OCI-LY7 (cell line): ENCODE measurements at regions not wholly inside any gene's neighbourhood (a gene's known extent, or its start where the extent isn't known, plus 50 kb on each side); places are given as distances from the start of the nearest gene placed in this dataset.
"Not testable (repeated sequence)": the region's sequence is repeated elsewhere in the genome, so short reads cannot be mapped to it uniquely, and the experiment has no call there.

ENCODE experiments used
- BruUV-seq: library from RNA; stranded (reverse); fragments of 400-500 nt; replicated peaks from 2 replicates; lab custom pipeline; 2021; lab: Mats Ljungman, UMichigan
- CTCF ChIA-PET: fragments of 300-600 bp; sonication (Branson Sonifier 250); formaldehyde crosslinking; loops from one replicate; lab custom pipeline; 2022; ENCODE audit warnings: antibody characterized with exemption; ENCODE audit not compliant: unreplicated experiment; lab: Charles Lee
- POLR2A ChIA-PET: fragments of 300-600 bp; sonication (Branson Sonifier 250); formaldehyde crosslinking; loops from one replicate; lab custom pipeline; 2022; ENCODE audit warnings: antibody characterized with exemption; lab: Charles Lee
- DNase-seq: peaks from one replicate; pipeline ENCODE4 v3.0.0-alpha.2; 2015; ENCODE audit warnings: low spot score
- H2AFZ ChIP-seq: fragments of 200-600 bp; sonication (generic), shearing (Covaris generic); 2 replicates; pipeline ENCODE4 v1.6.1; 2014; ENCODE audit warnings: mild to moderate bottlenecking, antibody characterized with exemption, low read length, moderate library complexity
- H3K27ac ChIP-seq: fragments of 200-600 bp; sonication (generic); 2 replicates; pipeline ENCODE4 v1.5.1; 2014; ENCODE audit warnings: mixed run types, low read depth, mild to moderate bottlenecking, moderate library complexity, low read length, inconsistent platforms; ENCODE audit not compliant: poor library complexity, severe bottlenecking
- H3K36me3 ChIP-seq: fragments of 200-600 bp; sonication (generic); 2 replicates; pipeline ENCODE4 v1.6.1; 2014; ENCODE audit warnings: mild to moderate bottlenecking, antibody characterized with exemption, low read length, moderate library complexity, mixed read lengths; ENCODE audit not compliant: insufficient read depth
- H3K4me1 ChIP-seq: fragments of 200-600 bp; sonication (generic); 2 replicates; pipeline ENCODE4 v1.5.1; 2014; ENCODE audit warnings: mild to moderate bottlenecking, low read length; ENCODE audit not compliant: insufficient read depth, poor library complexity, severe bottlenecking
- H3K4me2 ChIP-seq: fragments of 200-600 bp; sonication (generic); 2 replicates; pipeline ENCODE4 v1.6.1; 2014; ENCODE audit warnings: mild to moderate bottlenecking, low read length
- H3K4me3 ChIP-seq: fragments of 200-600 bp; sonication (generic); 2 replicates; pipeline ENCODE4 v1.5.1; 2014; ENCODE audit warnings: mild to moderate bottlenecking, low read depth, low read length; ENCODE audit not compliant: poor library complexity, severe bottlenecking
- H3K79me2 ChIP-seq: fragments of 200-600 bp; sonication (generic); 2 replicates; pipeline ENCODE4 v1.6.1; 2016; ENCODE audit warnings: low read depth, mild to moderate bottlenecking, low read length, moderate library complexity, mixed read lengths; ENCODE audit not compliant: insufficient read depth
- H3K9me2 ChIP-seq: fragments of 200-600 bp; sonication (generic); 2 replicates; pipeline ENCODE4 v1.6.1; 2016; ENCODE audit warnings: mild to moderate bottlenecking, low read length, mixed read lengths; ENCODE audit not compliant: insufficient read depth
- H3K9me3 ChIP-seq: fragments of 200-600 bp; sonication (generic); 2 replicates; pipeline ENCODE4 v1.6.1; 2014; ENCODE audit warnings: mild to moderate bottlenecking, mixed run types, low read length, mixed read lengths
- H4K20me1 ChIP-seq: fragments of 200-600 bp; sonication (generic); 2 replicates; pipeline ENCODE4 v1.6.1; 2014; ENCODE audit warnings: mild to moderate bottlenecking, antibody characterized with exemption, low read length, moderate library complexity, mixed read lengths; ENCODE audit not compliant: insufficient read depth
- CTCF ChIP-seq: fragments of 200-600 bp; sonication (generic); conservative IDR thresholded peaks from 2 replicates; pipeline ENCODE4 v1.5.1; 2014; ENCODE audit warnings: mild to moderate bottlenecking, antibody characterized with exemption, low read length, moderate library complexity, mixed read lengths
- EZH2phosphoT487 ChIP-seq: fragments of 200-600 bp; sonication (generic); IDR thresholded peaks from 2 replicates; pipeline ENCODE4 v1.6.1; 2018; ENCODE audit warnings: low read depth, borderline replicate concordance, mild to moderate bottlenecking, mixed run types, antibody characterized with exemption, low read length, moderate library complexity, mixed read lengths
- intact Hi-C: fragments of 100-400 bp; cut with micrococcal nuclease; formaldehyde crosslinking; loops from one replicate; pipeline ENCODE4 v1.10.0; 2022; ENCODE audit not compliant: unreplicated experiment

DNA sequence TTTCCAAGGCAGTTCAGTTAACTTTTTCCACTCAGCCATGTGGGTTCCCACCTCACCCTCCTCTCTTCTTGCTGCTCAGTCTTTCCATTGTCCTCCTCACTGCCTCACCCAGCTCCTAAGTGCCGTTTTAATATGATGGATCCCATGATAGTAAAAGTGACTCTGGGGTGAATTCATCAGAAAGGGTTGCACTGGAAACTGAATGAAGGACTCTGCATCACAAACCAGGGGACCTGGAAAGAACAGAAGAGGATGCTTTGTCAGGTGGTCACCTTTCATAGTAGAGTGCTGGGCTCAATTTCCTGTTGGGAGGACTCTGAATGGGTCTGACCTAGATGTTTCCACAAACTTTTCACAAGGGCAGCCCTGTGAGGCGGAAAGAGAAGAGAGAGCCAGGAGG, 67.8 kb upstream of the SLC8A3 start:
- no peak for TF ChIP-seq CTCF
- TF ChIP-seq EZH2phosphoT487, result no peak
- no peaks in the 10 kb centered on the region for H3K4me1 ChIP-seq
- no peak overlapping the region for H3K4me3 ChIP-seq
- no peaks in the 10 kb centered on the region for H3K36me3 ChIP-seq
- intact Hi-C loops, result no loop called here
- ChIA-PET CTCF (no interaction called here), POLR2A (no interaction called here)
- no peak for DNase-seq
- H4K20me1 ChIP-seq, result no peaks in the 10 kb centered on the region
- H3K79me2 ChIP-seq, result no peaks in the 10 kb centered on the region
- H3K9me3 ChIP-seq, result no peaks in the 10 kb centered on the region
- no peak overlapping the region for H3K4me2 ChIP-seq
- H3K27ac ChIP-seq, result no peak overlapping the region
- no peaks in the 10 kb centered on the region for H3K9me2 ChIP-seq
- BruUV-seq, result no TSS peak
- H2AFZ ChIP-seq, result no peak overlapping the region

DNA sequence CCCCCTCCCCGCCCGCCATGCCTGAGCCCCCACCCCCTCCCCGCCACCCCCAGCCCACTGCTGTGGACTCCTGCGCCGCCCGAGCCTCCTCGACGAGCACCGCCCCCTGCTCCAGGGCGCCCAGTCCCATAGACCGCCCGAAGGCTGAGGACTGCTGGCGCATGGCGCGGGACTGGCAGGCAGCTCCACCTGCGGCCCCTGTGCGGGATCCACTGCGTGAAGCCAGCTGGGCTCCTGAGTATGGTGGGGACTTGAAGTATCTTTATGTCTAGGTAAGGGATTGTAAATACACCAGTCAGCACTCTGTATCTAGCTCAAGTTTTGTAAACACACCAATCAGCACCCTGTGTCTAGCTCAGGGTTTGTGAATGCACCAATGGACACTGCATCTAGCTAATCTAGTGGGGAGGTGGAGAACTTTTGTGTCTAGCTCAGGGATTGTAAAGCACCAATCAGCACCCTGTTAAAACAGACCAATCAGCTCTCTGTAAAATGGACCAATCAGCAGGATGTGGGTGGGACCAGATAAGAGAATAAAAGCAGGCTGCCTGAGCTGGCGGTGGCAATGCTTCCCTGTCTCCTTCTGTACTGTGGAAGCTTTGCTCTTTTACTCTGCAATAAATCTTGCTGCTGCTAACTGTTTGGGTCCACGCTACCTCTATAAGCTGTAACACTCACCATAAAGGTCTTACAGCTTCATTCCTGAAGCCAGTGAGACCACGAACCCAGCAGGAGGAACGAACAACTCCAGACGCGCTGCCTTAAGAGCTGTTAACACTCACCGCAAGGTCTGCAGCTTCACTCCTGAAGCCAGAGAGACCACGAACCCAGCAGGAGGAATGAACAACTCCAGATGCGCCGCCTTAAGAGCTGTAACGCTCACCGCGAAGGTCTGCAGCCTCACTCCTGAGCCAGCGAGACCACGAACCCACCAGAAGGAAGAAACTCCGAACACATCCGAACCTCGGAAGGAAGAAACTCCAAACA, 66.6 kb upstream of the SLC8A3 start:
- H3K27ac ChIP-seq, H3K9me3 ChIP-seq, H2AFZ ChIP-seq, BruUV-seq, H3K36me3 ChIP-seq, H3K4me3 ChIP-seq, H3K79me2 ChIP-seq, H3K9me2 ChIP-seq, DNase-seq, H4K20me1 ChIP-seq, intact Hi-C loops, POLR2A ChIA-PET, H3K4me1 ChIP-seq, CTCF ChIA-PET, H3K4me2 ChIP-seq: not testable (repeated sequence)

GRCh38 chr14:70254476-70254961, 65.8 kb upstream of the SLC8A3 start:
- no peak overlapping the region for H2AFZ ChIP-seq
- DNase-seq, result no peak
- intact Hi-C loops, result no loop called here

GRCh38 chr14:70253547-70253946, 64.8 kb upstream of the SLC8A3 start:
- CTCF ChIA-PET, H3K4me1 ChIP-seq, H4K20me1 ChIP-seq, BruUV-seq, H3K27ac ChIP-seq, H2AFZ ChIP-seq, H3K4me2 ChIP-seq, POLR2A ChIA-PET, intact Hi-C loops, H3K36me3 ChIP-seq, H3K79me2 ChIP-seq, H3K9me2 ChIP-seq, H3K4me3 ChIP-seq, H3K9me3 ChIP-seq, DNase-seq: not testable (repeated sequence)

More at GRCh38 chr14:70254476-70254961, 65.8 kb upstream of the SLC8A3 start:
- ChIA-PET CTCF (no interaction called here), POLR2A (no interaction called here)
- H3K36me3 ChIP-seq, result no peaks in the 10 kb centered on the region
- H3K4me3 ChIP-seq, result no peak overlapping the region
- H3K9me2 ChIP-seq, result no peaks in the 10 kb centered on the region
- no peaks in the 10 kb centered on the region for H3K79me2 ChIP-seq
- H3K4me1 ChIP-seq, result no peaks in the 10 kb centered on the region
- H4K20me1 ChIP-seq, result no peaks in the 10 kb centered on the region
- no peak overlapping the region for H3K4me2 ChIP-seq
- no peaks in the 10 kb centered on the region for H3K9me3 ChIP-seq
- BruUV-seq, result no TSS peak
- H3K27ac ChIP-seq, result no peak overlapping the region
- TF ChIP-seq EZH2phosphoT487, result no peak
- no peak for TF ChIP-seq CTCF
